H9 (cell line): ENCODE measurements at regions not wholly inside any gene's neighbourhood (a gene's known extent, or its start where the extent isn't known, plus 50 kb on each side); places are given as distances from the start of the nearest gene placed in this dataset.

Experiments
- DNase-seq: peaks from one replicate; pipeline ENCODE4 v3.0.0-alpha.2; 2017
- H2AFZ ChIP-seq: one replicate; pipeline ENCODE4 v1.6.1; 2013; ENCODE audit warnings: mild to moderate bottlenecking, low read length, control low read depth, moderate library complexity
- H2AK5ac ChIP-seq: 2 replicates; pipeline ENCODE4 v1.6.1; 2013; ENCODE audit warnings: low read length, control low read depth, mixed read lengths; ENCODE audit not compliant: insufficient read length
- H2BK120ac ChIP-seq: one replicate; pipeline ENCODE4 v1.6.1; 2013; ENCODE audit warnings: low read depth, mild to moderate bottlenecking, low read length, control low read depth, inconsistent platforms; ENCODE audit not compliant: poor library complexity, severe bottlenecking
- H2BK12ac ChIP-seq: 2 replicates; pipeline ENCODE4 v1.6.1; 2013; ENCODE audit warnings: low read length, control low read depth, mixed read lengths, low read depth; ENCODE audit not compliant: insufficient read length
- H2BK15ac ChIP-seq: 2 replicates; pipeline ENCODE4 v1.6.1; 2013; ENCODE audit warnings: low read depth, low read length, control low read depth
- H2BK20ac ChIP-seq: one replicate; pipeline ENCODE4 v1.6.1; 2013; ENCODE audit warnings: low read depth, mild to moderate bottlenecking, low read length, control low read depth, inconsistent platforms; ENCODE audit not compliant: poor library complexity, severe bottlenecking
- H2BK5ac ChIP-seq: 2 replicates; pipeline ENCODE4 v1.6.1; 2013; ENCODE audit warnings: low read length, control low read depth, mixed read lengths; ENCODE audit not compliant: insufficient read length
- H3K14ac ChIP-seq: 2 replicates; pipeline ENCODE4 v1.6.1; 2013; ENCODE audit warnings: low read length, control low read depth; ENCODE audit not compliant: insufficient read depth
- H3K18ac ChIP-seq: 2 replicates; pipeline ENCODE4 v1.6.1; 2013; ENCODE audit warnings: low read depth, mild to moderate bottlenecking, mixed read lengths, low read length, control low read depth; ENCODE audit not compliant: insufficient read length
- H3K23ac ChIP-seq: 2 replicates; pipeline ENCODE4 v1.6.1; 2013; ENCODE audit warnings: low read length, control low read depth, mixed read lengths, low read depth; ENCODE audit not compliant: insufficient read length
- H3K23me2 ChIP-seq: 2 replicates; pipeline ENCODE4 v1.6.1; 2013; ENCODE audit warnings: low read depth, mild to moderate bottlenecking, mixed read lengths, low read length, control low read depth; ENCODE audit not compliant: insufficient read length, poor library complexity, severe bottlenecking
- H3K27ac ChIP-seq: 2 replicates; pipeline ENCODE4 v1.5.1; 2013; ENCODE audit warnings: low read length, control low read depth, mixed read lengths, low read depth; ENCODE audit not compliant: insufficient read length
- H3K27me3 ChIP-seq: 2 replicates; pipeline ENCODE4 v1.6.1; 2013; ENCODE audit warnings: low read length, control low read depth, inconsistent platforms; ENCODE audit not compliant: insufficient read depth
- H3K4ac ChIP-seq: 2 replicates; pipeline ENCODE4 v1.6.1; 2013; ENCODE audit warnings: low read depth, mild to moderate bottlenecking, control low read depth, inconsistent platforms, low read length, moderate library complexity
- H3K4me1 ChIP-seq: 2 replicates; pipeline ENCODE4 v1.6.1; 2013; ENCODE audit warnings: low read length, control low read depth, inconsistent platforms; ENCODE audit not compliant: insufficient read depth
- H3K4me2 ChIP-seq: 2 replicates; pipeline ENCODE4 v1.6.1; 2013; ENCODE audit warnings: low read length, control low read depth, mixed read lengths; ENCODE audit not compliant: insufficient read length, insufficient read depth
- H3K56ac ChIP-seq: 2 replicates; pipeline ENCODE4 v1.6.1; 2013; ENCODE audit warnings: low read depth, mild to moderate bottlenecking, mixed read lengths, low read length, control low read depth; ENCODE audit not compliant: insufficient read length
- H3K79me1 ChIP-seq: 2 replicates; pipeline ENCODE4 v1.6.1; 2013; ENCODE audit warnings: low read depth, mild to moderate bottlenecking, moderate library complexity, low read length, control low read depth, inconsistent platforms; ENCODE audit not compliant: insufficient read depth, poor library complexity, severe bottlenecking
- H3K79me2 ChIP-seq: 2 replicates; pipeline ENCODE4 v1.6.1; 2013; ENCODE audit warnings: low read length, control low read depth, inconsistent platforms; ENCODE audit not compliant: insufficient read depth
- H3K9ac ChIP-seq: 2 replicates; pipeline ENCODE4 v1.6.1; 2013; ENCODE audit warnings: low read length, control low read depth, mixed read lengths; ENCODE audit not compliant: insufficient read length; ENCODE audit errors: extremely low read depth
- H3K9me3 ChIP-seq: one replicate; pipeline ENCODE4 v1.6.1; 2013; ENCODE audit warnings: low read depth, low read length, inconsistent platforms; ENCODE audit not compliant: control insufficient read depth
- H3T11ph ChIP-seq: one replicate; pipeline ENCODE4 v1.6.1; 2013; ENCODE audit warnings: mild to moderate bottlenecking, low read length, control low read depth, inconsistent platforms
- H4K20me1 ChIP-seq: one replicate; pipeline ENCODE4 v1.6.1; 2013; ENCODE audit not compliant: control insufficient read depth, insufficient read length, insufficient read depth
- H4K5ac ChIP-seq: 2 replicates; pipeline ENCODE4 v1.6.1; 2013; ENCODE audit warnings: low read depth, mild to moderate bottlenecking, mixed read lengths, low read length, control low read depth; ENCODE audit not compliant: insufficient read length
- H4K8ac ChIP-seq: replicated peaks from 2 replicates; pipeline ENCODE4 v1.6.1; 2013; ENCODE audit warnings: low read length, control low read depth, mixed read lengths, low read depth; ENCODE audit not compliant: insufficient read length
- H4K91ac ChIP-seq: 2 replicates; pipeline ENCODE4 v1.6.1; 2013; ENCODE audit warnings: low read depth, mild to moderate bottlenecking, moderate library complexity, mixed read lengths, low read length, control low read depth; ENCODE audit not compliant: insufficient read length
- H3K27ac Mint-ChIP-seq, 3 experiments: 2 replicates in 2 of 3; 3 replicates in 1 of 3; pipeline ENCODE4 v1.8.0; 2020 to 2021; ENCODE audit warnings: mixed read lengths in 3 of 3, mild to moderate bottlenecking in 1 of 3, moderate library complexity in 1 of 3
- H3K27me3 Mint-ChIP-seq: 2 replicates; pipeline ENCODE4 v1.8.0; 2021; ENCODE audit warnings: low read depth, mild to moderate bottlenecking, moderate library complexity, mixed read lengths
- H3K36me3 Mint-ChIP-seq, 3 experiments: 2 replicates in 2 of 3; 3 replicates in 1 of 3; pipeline ENCODE4 v1.8.0; 2020 to 2021; ENCODE audit warnings: low read depth in 3 of 3, mixed read lengths in 3 of 3; ENCODE audit not compliant: insufficient read depth in 1 of 3
- H3K4me1 Mint-ChIP-seq, 2 experiments: 2 replicates each; pipeline ENCODE4 v1.8.0; 2020; ENCODE audit warnings: mixed read lengths in 2 of 2
- H3K4me3 Mint-ChIP-seq, 2 experiments: 2 replicates in 1 of 2; 3 replicates in 1 of 2; pipeline ENCODE4 v1.8.0; 2020 to 2021; ENCODE audit warnings: mild to moderate bottlenecking in 2 of 2, mixed read lengths in 2 of 2, moderate library complexity in 1 of 2
- H3K9me3 Mint-ChIP-seq, 2 experiments: 2 replicates in 1 of 2; 3 replicates in 1 of 2; pipeline ENCODE4 v1.8.0; 2020; ENCODE audit warnings: mild to moderate bottlenecking in 2 of 2, mixed read lengths in 2 of 2, moderate library complexity in 1 of 2
- WGBS: extraction: QIAGEN DNeasy Blood & Tissue Kit; methylation state at CpG from one replicate; pipeline ENCODE4 v1.1.7; 2013; ENCODE audit warnings: missing lambda C conversion rate, low lambda C conversion rate, mixed read lengths; ENCODE audit not compliant: insufficient read length; ENCODE audit errors: extremely low coverage; 5-methylcytosine and 5-hydroxymethylcytosine counted together
- TF ChIP-seq, protein P1 (sequence below): fragments of 200-600 bp; sonication (generic); conservative IDR thresholded peaks from 3 replicates; pipeline ENCODE4 v1.8.0; 2021; ENCODE audit warnings: antibody characterized with exemption, mild to moderate bottlenecking

DNA sequence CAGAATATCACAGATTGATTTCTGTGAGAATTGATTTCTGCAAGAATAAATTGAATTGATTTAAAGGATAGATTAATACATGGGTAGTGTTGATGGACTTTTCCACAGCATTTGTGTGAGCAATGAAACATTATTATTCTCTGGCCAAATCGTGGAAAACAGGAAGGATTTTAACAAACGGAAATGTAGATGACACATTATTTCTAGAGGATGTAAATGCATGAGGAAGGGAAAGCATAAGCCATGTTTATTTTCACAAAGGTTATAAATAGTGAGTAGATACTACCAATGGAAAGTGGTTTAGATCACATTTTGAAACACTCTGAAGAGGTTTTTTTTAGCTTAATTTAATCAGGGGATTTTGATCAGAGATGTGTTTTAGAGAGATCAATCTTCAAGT, 1534.6 kb upstream of the MIR17HG start:
- WGBS: no CpG with 5 or more reads among the region's 2 CpGs

More for the DNA sequence above, 1534.6 kb upstream of the MIR17HG start:
- H2BK15ac ChIP-seq: no peak overlapping the region
- no peak overlapping the region for H2AK5ac ChIP-seq
- no peak overlapping the region for H3K23ac ChIP-seq
- Mint-ChIP-seq H3K36me3 (peaks cover 3 to 11% (median 9%) of the 10 kb centered on the region in 3 experiments; a peak in 6 of 7 replicates), H3K4me3 (no peak overlapping the region), H3K9me3 (peaks cover 11% of the 10 kb centered on the region in 2 experiments), H3K27ac (no peak overlapping the region), H3K4me1 (no peaks in the 10 kb centered on the region), H3K27me3 (no peaks in the 10 kb centered on the region)
- no peak overlapping the region for H3K4ac ChIP-seq
- no peak overlapping the region for H4K91ac ChIP-seq
- no peak overlapping the region for H4K8ac ChIP-seq
- H3K79me2 ChIP-seq: no peaks in the 10 kb centered on the region
- DNase-seq: no peak
- H3K23me2 ChIP-seq: no peaks in the 10 kb centered on the region
- H2BK120ac ChIP-seq: no peak overlapping the region
- H2BK20ac ChIP-seq: no peak overlapping the region
- H3K18ac ChIP-seq: no peak overlapping the region
- no peaks in the 10 kb centered on the region for H3K79me1 ChIP-seq
- H4K5ac ChIP-seq: no peak overlapping the region
- no peak overlapping the region for H2BK12ac ChIP-seq
- no peak overlapping the region for H3K4me2 ChIP-seq
- H3K4me1 ChIP-seq: no peaks in the 10 kb centered on the region
- no peak overlapping the region for H3K9ac ChIP-seq
- TF ChIP-seq, protein P1, sequence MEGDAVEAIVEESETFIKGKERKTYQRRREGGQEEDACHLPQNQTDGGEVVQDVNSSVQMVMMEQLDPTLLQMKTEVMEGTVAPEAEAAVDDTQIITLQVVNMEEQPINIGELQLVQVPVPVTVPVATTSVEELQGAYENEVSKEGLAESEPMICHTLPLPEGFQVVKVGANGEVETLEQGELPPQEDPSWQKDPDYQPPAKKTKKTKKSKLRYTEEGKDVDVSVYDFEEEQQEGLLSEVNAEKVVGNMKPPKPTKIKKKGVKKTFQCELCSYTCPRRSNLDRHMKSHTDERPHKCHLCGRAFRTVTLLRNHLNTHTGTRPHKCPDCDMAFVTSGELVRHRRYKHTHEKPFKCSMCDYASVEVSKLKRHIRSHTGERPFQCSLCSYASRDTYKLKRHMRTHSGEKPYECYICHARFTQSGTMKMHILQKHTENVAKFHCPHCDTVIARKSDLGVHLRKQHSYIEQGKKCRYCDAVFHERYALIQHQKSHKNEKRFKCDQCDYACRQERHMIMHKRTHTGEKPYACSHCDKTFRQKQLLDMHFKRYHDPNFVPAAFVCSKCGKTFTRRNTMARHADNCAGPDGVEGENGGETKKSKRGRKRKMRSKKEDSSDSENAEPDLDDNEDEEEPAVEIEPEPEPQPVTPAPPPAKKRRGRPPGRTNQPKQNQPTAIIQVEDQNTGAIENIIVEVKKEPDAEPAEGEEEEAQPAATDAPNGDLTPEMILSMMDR: no peak
- no peak overlapping the region for H2AFZ ChIP-seq
- H3K9me3 ChIP-seq: no peaks in the 10 kb centered on the region
- H3K27me3 ChIP-seq: no peaks in the 10 kb centered on the region
- H3T11ph ChIP-seq: no peak overlapping the region
- H4K20me1 ChIP-seq: no peaks in the 10 kb centered on the region
- H2BK5ac ChIP-seq: no peak overlapping the region
- H3K56ac ChIP-seq: no peak overlapping the region
- H3K14ac ChIP-seq: no peak overlapping the region
- H3K27ac ChIP-seq: no peak overlapping the region
